ENCODE measurements at regions not wholly inside any gene's neighbourhood (a gene's known extent, or its start where the extent isn't known, plus 50 kb on each side); places are given as distances from the start of the nearest gene placed in this dataset.

DNA sequence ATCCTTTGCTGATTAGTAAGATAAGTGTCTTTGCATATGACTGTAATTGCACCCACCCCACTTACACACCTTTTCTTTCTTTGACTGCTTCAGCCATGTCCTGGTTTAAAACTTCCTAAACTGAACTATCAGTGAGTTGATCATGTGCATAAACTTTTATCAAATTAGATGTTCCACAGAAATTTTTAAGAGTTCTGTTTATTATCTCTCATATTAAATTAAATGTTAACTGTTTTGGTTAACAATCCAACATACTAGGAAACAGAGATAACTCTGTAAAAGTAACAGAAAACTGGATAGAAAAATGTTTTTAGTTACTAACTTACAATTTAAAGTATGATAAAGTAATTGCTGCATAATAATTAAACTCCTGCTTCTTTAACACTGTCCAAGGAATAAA lies 959.6 kb upstream of the LRRN3 start:
- no peak overlapping the region for H3K4me3 ChIP-seq (ENCODE audit: low read depth, low read length)
- TF ChIP-seq MEIS1 (CRISPR knock-in tag; IDR thresholded peaks at IDR 0.05; ENCODE audit: borderline replicate concordance) (no peak), HOXC10 (CRISPR knock-in tag; IDR thresholded peaks at IDR 0.05) (no peak), ZSCAN16 (tag by site-specific recombination; IDR thresholded peaks at IDR 0.05) (no peak), HIC1 (tag by site-specific recombination; IDR thresholded peaks at IDR 0.05) (no peak), ZNF391 (tag by site-specific recombination; IDR thresholded peaks at IDR 0.05; ENCODE audit: borderline replicate concordance, low read depth) (no peak), KLF17 (tag by site-specific recombination; IDR thresholded peaks at IDR 0.05) (no peak), TRIM28 (IDR thresholded peaks at IDR 0.05; ENCODE audit: borderline replicate concordance, low read length) (no peak), ZNF626 (tag by site-specific recombination; IDR thresholded peaks at IDR 0.05) (no peak), ZNF510 (tag by site-specific recombination; IDR thresholded peaks at IDR 0.05; ENCODE audit: insufficient replicate concordance) (no peak)
- no peaks in the 10 kb centered on the region for H3K36me3 ChIP-seq (ENCODE audit: control insufficient read depth in 2 of 2, insufficient read depth in 1 of 2, low read length in 2 of 2)
- H3K27ac ChIP-seq (ENCODE audit: extremely low read depth, low read depth, low read length): no peak overlapping the region
- H3K4me1 ChIP-seq (ENCODE audit: control insufficient read depth, insufficient read depth, low read length): no peaks in the 10 kb centered on the region
- H3K9me3 ChIP-seq (ENCODE audit: control insufficient read depth, insufficient read depth, low read depth, low read length): no peaks in the 10 kb centered on the region
- CTCF ChIA-PET: no interaction called here
- POLR2A ChIA-PET: no interaction called here

GRCh38 chr7:110139056-110139455 lies 951.9 kb upstream of the LRRN3 start:
- TF ChIP-seq, protein P1, sequence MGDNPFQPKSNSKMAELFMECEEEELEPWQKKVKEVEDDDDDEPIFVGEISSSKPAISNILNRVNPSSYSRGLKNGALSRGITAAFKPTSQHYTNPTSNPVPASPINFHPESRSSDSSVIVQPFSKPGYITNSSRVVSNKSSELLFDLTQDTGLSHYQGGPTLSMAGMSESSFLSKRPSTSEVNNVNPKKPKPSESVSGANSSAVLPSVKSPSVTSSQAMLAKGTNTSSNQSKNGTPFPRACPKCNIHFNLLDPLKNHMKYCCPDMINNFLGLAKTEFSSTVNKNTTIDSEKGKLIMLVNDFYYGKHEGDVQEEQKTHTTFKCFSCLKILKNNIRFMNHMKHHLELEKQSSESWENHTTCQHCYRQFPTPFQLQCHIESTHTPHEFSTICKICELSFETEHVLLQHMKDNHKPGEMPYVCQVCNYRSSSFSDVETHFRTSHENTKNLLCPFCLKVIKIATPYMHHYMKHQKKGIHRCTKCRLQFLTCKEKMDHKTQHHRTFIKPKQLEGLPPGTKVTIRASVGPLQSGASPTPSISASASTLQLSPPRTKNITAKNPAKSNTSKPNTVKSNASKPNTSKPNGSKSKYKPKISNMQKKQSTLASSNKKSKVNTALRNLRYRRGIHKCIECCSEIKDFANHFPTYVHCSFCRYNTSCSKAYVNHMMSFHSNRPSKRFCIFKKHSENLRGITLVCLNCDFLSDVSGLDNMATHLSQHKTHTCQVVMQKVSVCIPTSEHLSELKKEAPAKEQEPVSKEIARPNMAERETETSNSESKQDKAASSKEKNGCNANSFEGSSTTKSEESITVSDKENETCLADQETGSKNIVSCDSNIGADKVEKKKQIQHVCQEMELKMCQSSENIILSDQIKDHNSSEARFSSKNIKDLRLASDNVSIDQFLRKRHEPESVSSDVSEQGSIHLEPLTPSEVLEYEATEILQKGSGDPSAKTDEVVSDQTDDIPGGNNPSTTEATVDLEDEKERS (tag by site-specific recombination; IDR thresholded peaks at IDR 0.05): no peak
- TF ChIP-seq ZNF624 (tag by site-specific recombination; IDR thresholded peaks at IDR 0.05): no peak
- no peak for TF ChIP-seq ZNF362 (tag by site-specific recombination; IDR thresholded peaks at IDR 0.05)
- TF ChIP-seq ZNF658 (tag by site-specific recombination; IDR thresholded peaks at IDR 0.05): no peak
- TF ChIP-seq ZSCAN16 (tag by site-specific recombination; IDR thresholded peaks at IDR 0.05): no peak
- no peak for TF ChIP-seq ZNF571 (tag by site-specific recombination; IDR thresholded peaks at IDR 0.05)
- TF ChIP-seq INSM2 (tag by site-specific recombination; IDR thresholded peaks at IDR 0.05): no peak
- no peak for TF ChIP-seq ZNF530 (tag by site-specific recombination; IDR thresholded peaks at IDR 0.05; ENCODE audit: low read depth)
- TF ChIP-seq PRDM10 (tag by site-specific recombination; IDR thresholded peaks at IDR 0.05): no peak
- no peak for TF ChIP-seq SETDB1 (IDR thresholded peaks at IDR 0.05; ENCODE audit: insufficient read length, low read length)
- no peaks in the 10 kb centered on the region for H3K4me1 ChIP-seq (ENCODE audit: control insufficient read depth, insufficient read depth, low read length)
- H3K27ac ChIP-seq (ENCODE audit: extremely low read depth, low read depth, low read length): no peak overlapping the region
- ChIA-PET POLR2A (no interaction called here), CTCF (no interaction called here)
- no peaks in the 10 kb centered on the region for H3K9me3 ChIP-seq (ENCODE audit: control insufficient read depth, insufficient read depth, low read depth, low read length)
- no peaks in the 10 kb centered on the region for H3K36me3 ChIP-seq (ENCODE audit: control insufficient read depth in 2 of 2, insufficient read depth in 1 of 2, low read length in 2 of 2)
- no peak overlapping the region for H3K4me3 ChIP-seq (ENCODE audit: low read depth, low read length)
